ENCODE measurements at regions not wholly inside any gene's neighbourhood (a gene's known extent, or its start where the extent isn't known, plus 50 kb on each side); places are given as distances from the start of the nearest gene placed in this dataset.

GRCh38 chr2:181114021-181114420 lies 133.6 kb downstream of the UBE2E3 start:
- POLR2A ChIA-PET (ENCODE audit: low non-redundant PET): no interaction called here
- no peak for TF ChIP-seq CTCF (conservative IDR thresholded peaks at IDR 0.05; ENCODE audit: low read depth)
- H3K27ac ChIP-seq: no peak overlapping the region
- CTCF ChIA-PET: interaction anchor here (0.6 kb wide), 1 partner anchor 752 kb away, joined by 6 read pairs; no protein-coding TSS in a partner anchor
- DNase-seq (ENCODE audit: low spot score): no peak

GRCh38 chr2:181116261-181116660 lies 135.9 kb downstream of the UBE2E3 start:
- ChIA-PET POLR2A (ENCODE audit: low non-redundant PET) (no interaction called here), CTCF (interaction anchor here (0.5 kb wide), 1 partner anchor 13 kb away, joined by 4 read pairs; no protein-coding TSS in a partner anchor)
- DNase-seq (ENCODE audit: low spot score): no peak
- H3K27ac ChIP-seq: no peak overlapping the region
- TF ChIP-seq CTCF (conservative IDR thresholded peaks at IDR 0.05; ENCODE audit: low read depth): no peak

GRCh38 chr2:181117206-181117925 lies 137.0 kb downstream of the UBE2E3 start:
- TF ChIP-seq CTCF (conservative IDR thresholded peaks at IDR 0.05; ENCODE audit: low read depth): no peak
- no peak for DNase-seq (ENCODE audit: low spot score)
- no peak overlapping the region for H3K27ac ChIP-seq
- POLR2A ChIA-PET (ENCODE audit: low non-redundant PET): no interaction called here
- CTCF ChIA-PET: no interaction called here

- POLR2A ChIA-PET (ENCODE audit: low non-redundant PET): no interaction called here
- DNase-seq (ENCODE audit: low spot score): no peak
- TF ChIP-seq CTCF (conservative IDR thresholded peaks at IDR 0.05; ENCODE audit: low read depth): no peak
Observed at GRCh38 chr2:181120625-181121024, 140.2 kb downstream of the UBE2E3 start.

GRCh38 chr2:181121996-181122395 lies 141.6 kb downstream of the UBE2E3 start:
- H3K27ac ChIP-seq: no peak overlapping the region
- no peak for TF ChIP-seq CTCF (conservative IDR thresholded peaks at IDR 0.05; ENCODE audit: low read depth)
- CTCF ChIA-PET: interaction anchor here (1.2 kb wide), 1 partner anchor 345 kb away, joined by 3 read pairs; no protein-coding TSS in a partner anchor
- POLR2A ChIA-PET (ENCODE audit: low non-redundant PET): no interaction called here
- DNase-seq (ENCODE audit: low spot score): no peak

More at GRCh38 chr2:181120625-181121024, 140.2 kb downstream of the UBE2E3 start:
- no peak overlapping the region for H3K27ac ChIP-seq
- CTCF ChIA-PET: no interaction called here

- CTCF ChIA-PET: interaction anchor here (1.2 kb wide), 1 partner anchor 344 kb away, joined by 3 read pairs; no protein-coding TSS in a partner anchor
- no peak overlapping the region for H3K27ac ChIP-seq
- no peak for DNase-seq (ENCODE audit: low spot score)
- POLR2A ChIA-PET (ENCODE audit: low non-redundant PET): no interaction called here
- TF ChIP-seq CTCF (conservative IDR thresholded peaks at IDR 0.05; ENCODE audit: low read depth): no peak
Observed at GRCh38 chr2:181122601-181123000, 142.2 kb downstream of the UBE2E3 start.
